Calu3 (cell line): ENCODE measurements at regions not wholly inside any gene's neighbourhood (a gene's known extent, or its start where the extent isn't known, plus 50 kb on each side); places are given as distances from the start of the nearest gene placed in this dataset.

Experiments used
- BruUV-seq: library from RNA; stranded (reverse); fragments of 400-500 nt; replicated peaks from 2 replicates; lab custom pipeline; 2021; lab: Mats Ljungman, UMichigan
- CTCF ChIA-PET: fragments of 300-600 bp; sonication (Branson Sonifier 250); formaldehyde crosslinking; loops from one replicate; lab custom pipeline; 2022; ENCODE audit warnings: antibody characterized with exemption; lab: Charles Lee
- DNase-seq: peaks from one replicate; pipeline ENCODE4 v3.0.0; 2022
- H3K27ac Mint-ChIP-seq: one replicate; pipeline ENCODE4 v1.8.0; 2022; ENCODE audit warnings: mixed read lengths; ENCODE audit not compliant: unreplicated experiment
- H3K27me3 Mint-ChIP-seq: one replicate; pipeline ENCODE4 v1.8.0; 2022; ENCODE audit warnings: mixed read lengths; ENCODE audit not compliant: unreplicated experiment
- H3K36me3 Mint-ChIP-seq: one replicate; pipeline ENCODE4 v1.8.0; 2022; ENCODE audit warnings: mild to moderate bottlenecking, moderate library complexity, mixed read lengths; ENCODE audit not compliant: insufficient read depth, unreplicated experiment
- H3K4me1 Mint-ChIP-seq: one replicate; pipeline ENCODE4 v1.8.0; 2022; ENCODE audit warnings: mild to moderate bottlenecking, low read depth, mixed read lengths; ENCODE audit not compliant: unreplicated experiment
- H3K4me3 Mint-ChIP-seq: one replicate; pipeline ENCODE4 v1.8.0; 2022; ENCODE audit warnings: mild to moderate bottlenecking, low read depth, moderate library complexity, mixed read lengths; ENCODE audit not compliant: unreplicated experiment
- H3K9me3 Mint-ChIP-seq: one replicate; pipeline ENCODE4 v1.8.0; 2022; ENCODE audit warnings: low read depth, mixed read lengths; ENCODE audit not compliant: unreplicated experiment
- intact Hi-C: fragments of 100-400 bp; cut with micrococcal nuclease; formaldehyde crosslinking; loops from one replicate; pipeline ENCODE4 v1.10.0; 2022; ENCODE audit not compliant: unreplicated experiment
- TF ChIP-seq, protein P1 (sequence below): fragments of 200-600 bp; IDR thresholded peaks from one replicate; pipeline ENCODE4 v1.8.0; 2022; ENCODE audit warnings: antibody characterized with exemption; ENCODE audit not compliant: unreplicated experiment

DNA sequence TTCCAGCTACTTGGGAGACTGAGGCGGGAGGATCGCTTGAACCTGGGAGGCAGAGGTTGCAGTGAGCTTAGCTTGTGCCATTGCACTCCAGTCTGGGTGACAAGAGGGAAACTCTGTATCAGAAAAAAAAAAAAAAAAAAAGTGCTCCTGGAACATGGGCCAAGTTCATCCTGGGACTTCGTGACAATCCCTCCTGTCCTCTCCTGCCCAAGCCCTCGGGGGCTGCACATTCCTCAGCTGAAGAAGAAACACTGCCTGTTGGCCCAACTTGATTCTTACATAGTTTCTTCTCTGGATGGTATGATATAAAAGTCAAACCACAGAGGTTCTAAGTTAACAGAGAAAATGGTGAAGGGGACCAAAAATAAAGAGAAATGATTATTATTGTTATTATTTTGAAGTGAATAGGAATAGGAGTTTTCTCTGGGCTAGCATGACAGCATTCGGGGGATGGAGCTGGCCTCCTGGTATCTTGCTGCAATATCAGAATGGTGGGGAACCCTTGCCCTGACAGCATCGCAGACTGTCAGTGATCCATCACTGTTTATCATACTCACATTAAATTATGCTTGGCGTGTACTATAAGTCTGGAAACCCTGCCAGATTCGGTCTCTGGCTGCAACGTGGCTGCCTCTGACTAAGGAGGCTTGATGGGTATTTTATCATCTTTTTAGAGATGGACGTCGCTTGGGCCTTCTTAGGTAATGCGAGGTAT lies 113.7 kb upstream of the OXGR1 start:
- intact Hi-C loops: no loop called here
- Mint-ChIP-seq H3K27me3 (no peaks in the 10 kb centered on the region), H3K4me1 (peaks cover 33% of the 10 kb centered on the region), H3K4me3 (no peak overlapping the region), H3K9me3 (no peaks in the 10 kb centered on the region), H3K27ac (no peak overlapping the region), H3K36me3 (no peaks in the 10 kb centered on the region)
- BruUV-seq: no TSS peak
- CTCF ChIA-PET: interaction anchor here (0.6 kb wide), 1 partner anchor 246 kb away, joined by 7 read pairs; no protein-coding TSS in a partner anchor
- no peak for DNase-seq
- TF ChIP-seq, protein P1, sequence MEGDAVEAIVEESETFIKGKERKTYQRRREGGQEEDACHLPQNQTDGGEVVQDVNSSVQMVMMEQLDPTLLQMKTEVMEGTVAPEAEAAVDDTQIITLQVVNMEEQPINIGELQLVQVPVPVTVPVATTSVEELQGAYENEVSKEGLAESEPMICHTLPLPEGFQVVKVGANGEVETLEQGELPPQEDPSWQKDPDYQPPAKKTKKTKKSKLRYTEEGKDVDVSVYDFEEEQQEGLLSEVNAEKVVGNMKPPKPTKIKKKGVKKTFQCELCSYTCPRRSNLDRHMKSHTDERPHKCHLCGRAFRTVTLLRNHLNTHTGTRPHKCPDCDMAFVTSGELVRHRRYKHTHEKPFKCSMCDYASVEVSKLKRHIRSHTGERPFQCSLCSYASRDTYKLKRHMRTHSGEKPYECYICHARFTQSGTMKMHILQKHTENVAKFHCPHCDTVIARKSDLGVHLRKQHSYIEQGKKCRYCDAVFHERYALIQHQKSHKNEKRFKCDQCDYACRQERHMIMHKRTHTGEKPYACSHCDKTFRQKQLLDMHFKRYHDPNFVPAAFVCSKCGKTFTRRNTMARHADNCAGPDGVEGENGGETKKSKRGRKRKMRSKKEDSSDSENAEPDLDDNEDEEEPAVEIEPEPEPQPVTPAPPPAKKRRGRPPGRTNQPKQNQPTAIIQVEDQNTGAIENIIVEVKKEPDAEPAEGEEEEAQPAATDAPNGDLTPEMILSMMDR: no peak

DNA sequence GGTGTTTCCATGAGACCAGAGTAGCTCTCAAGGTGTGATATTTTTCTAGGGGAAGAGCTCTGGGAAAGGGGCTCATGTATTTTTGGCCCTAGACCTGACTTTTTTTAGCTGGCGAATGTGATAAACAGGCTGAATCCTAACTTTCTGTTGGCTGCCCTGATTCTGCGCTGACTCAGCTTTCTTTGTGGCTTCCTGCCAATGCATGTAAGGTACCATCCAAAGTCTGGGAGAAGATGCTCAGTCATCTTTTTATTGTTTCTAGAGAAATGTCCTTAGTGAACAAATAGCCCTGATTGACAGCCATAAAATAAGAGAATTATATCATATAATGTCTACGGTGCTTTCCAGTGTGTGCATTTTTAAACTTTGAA lies 113.6 kb upstream of the MBNL2 start:
- Mint-ChIP-seq H3K27ac (no peak overlapping the region), H3K27me3 (no peaks in the 10 kb centered on the region), H3K4me1 (peaks cover 38% of the 10 kb centered on the region), H3K36me3 (no peaks in the 10 kb centered on the region), H3K4me3 (no peak overlapping the region), H3K9me3 (no peaks in the 10 kb centered on the region)
- TF ChIP-seq, protein P1: no peak
- intact Hi-C loops: no loop called here
- no peak for DNase-seq
- CTCF ChIA-PET: interaction anchor here (0.6 to 2.0 kb wide), 2 partner anchors 104 to 246 kb away, joined by 7 to 21 read pairs; no protein-coding TSS in a partner anchor
- no TSS peak for BruUV-seq

DNA sequence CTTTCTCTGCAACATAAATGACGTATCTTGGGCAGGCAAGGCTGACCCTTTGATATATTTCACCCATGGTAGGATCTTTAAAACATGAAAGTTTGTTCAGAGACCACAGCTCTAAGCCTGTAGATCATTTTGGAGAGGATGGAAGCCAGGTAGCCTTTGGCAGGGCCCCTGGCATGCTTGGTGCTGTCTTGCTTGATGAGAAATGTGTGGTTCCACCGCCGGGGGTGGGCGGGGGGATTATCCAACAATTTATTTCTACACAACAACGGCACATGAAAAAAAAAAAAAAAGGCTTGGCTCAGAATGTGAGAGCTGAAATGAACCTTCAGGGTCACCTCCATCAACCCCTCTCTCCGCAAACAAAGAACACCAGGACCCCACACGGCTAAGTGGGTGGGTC lies 112.9 kb upstream of the MBNL2 start:
- H3K27ac Mint-ChIP-seq: peak overlapping the region; percentile 82
- intact Hi-C loops: no loop called here
- no TSS peak for BruUV-seq
- H3K27me3 Mint-ChIP-seq: no peaks in the 10 kb centered on the region
- DNase-seq: no peak
- H3K4me1 Mint-ChIP-seq: peaks cover 46% of the 10 kb centered on the region
- TF ChIP-seq, protein P1: no peak
- CTCF ChIA-PET: interaction anchor here (0.6 to 2.0 kb wide), 7 partner anchors 8 to 235 kb away, joined by 3 to 21 read pairs (median 8); no protein-coding TSS in a partner anchor
- no peaks in the 10 kb centered on the region for H3K9me3 Mint-ChIP-seq
- H3K4me3 Mint-ChIP-seq: peak overlapping the region; percentile 61
- H3K36me3 Mint-ChIP-seq: no peaks in the 10 kb centered on the region

DNA sequence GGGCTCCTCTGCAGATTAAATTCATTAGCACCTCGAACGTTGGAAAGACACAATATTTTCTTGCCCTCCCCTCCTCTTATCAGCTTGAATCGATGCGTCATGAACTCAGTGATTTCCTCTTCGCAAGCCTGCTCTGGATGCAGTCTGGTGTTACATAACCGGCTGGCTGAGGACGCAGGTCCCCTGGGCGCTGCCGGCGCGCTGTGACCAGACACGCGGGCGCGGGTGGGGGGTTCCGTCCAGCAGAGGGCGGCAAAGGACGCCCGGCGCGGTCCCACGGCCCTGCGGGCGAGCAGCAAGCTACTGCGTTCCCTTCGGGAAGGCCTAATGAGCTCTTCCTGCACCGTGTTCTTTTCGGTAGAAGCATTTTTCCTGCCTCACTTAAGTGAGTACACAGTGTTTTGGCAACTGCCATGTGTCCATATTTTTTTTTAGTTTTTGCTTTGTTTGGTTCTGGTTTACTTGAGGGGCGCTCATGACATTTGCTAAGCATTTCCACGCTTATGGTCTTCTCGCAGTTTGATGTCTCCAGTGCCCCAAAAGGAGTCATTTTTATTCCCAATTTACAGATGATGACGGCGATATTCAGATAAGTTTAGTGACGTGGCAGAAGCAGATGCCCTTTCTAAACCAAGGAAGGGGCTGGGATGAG lies 112.2 kb upstream of the MBNL2 start:
- Mint-ChIP-seq H3K27ac (peak overlapping the region; percentile 82), H3K4me1 (peaks cover 46% of the 10 kb centered on the region), H3K4me3 (peak overlapping the region; percentile 61), H3K9me3 (no peaks in the 10 kb centered on the region), H3K27me3 (no peaks in the 10 kb centered on the region), H3K36me3 (no peaks in the 10 kb centered on the region)
- no TSS peak for BruUV-seq
- CTCF ChIA-PET: interaction anchor here (0.6 to 2.0 kb wide), 12 partner anchors 9 to 234 kb away, joined by 3 to 21 read pairs (median 4); no protein-coding TSS in a partner anchor
- peak; percentile 85 for DNase-seq
- intact Hi-C loops: loop anchor here (2.0 to 5.0 kb wide), 3 partner anchors 82 to 232 kb away; no protein-coding TSS in a partner anchor
- TF ChIP-seq, protein P1: peak; percentile 55
